Activated CD4-positive, CD25-positive, alpha-beta regulatory T cell treated with anti-CD3 and anti-CD28 coated beads, Interleukin-2, amount 50 U/mL, for 72 hours (primary cell): ENCODE measurements at regions not wholly inside any gene's neighbourhood (a gene's known extent, or its start where the extent isn't known, plus 50 kb on each side); places are given as distances from the start of the nearest gene placed in this dataset.

ENCODE experiments used
- DNase-seq: peaks from one replicate; pipeline ENCODE4 v3.0.0; 2021

DNA sequence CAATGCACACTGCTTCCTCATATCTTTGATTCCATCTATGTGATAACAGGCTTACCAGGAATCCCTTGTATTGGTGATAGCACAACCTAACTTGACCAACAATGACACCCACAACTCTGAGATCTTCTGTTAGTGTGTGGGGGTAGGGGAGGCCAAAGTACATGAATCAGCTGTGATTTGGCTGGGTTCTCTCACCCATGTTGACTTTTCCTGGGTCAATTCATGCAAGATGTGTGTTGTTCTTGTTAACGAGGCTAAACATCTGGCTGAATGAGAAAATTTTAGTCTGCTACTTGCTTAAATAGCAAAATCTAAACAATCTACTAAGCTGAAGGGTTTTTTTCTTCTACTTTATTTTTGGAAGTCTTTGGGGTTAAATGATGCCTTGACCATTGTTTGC lies 341.2 kb upstream of the SLC14A2 start:
- DNase-seq: no peak

- no peak for DNase-seq
These were observed 339.7 kb upstream of the SLC14A2 start for GRCh38 chr18:45275367-45276113.

- no peak for DNase-seq
These were observed 338.4 kb upstream of the SLC14A2 start for GRCh38 chr18:45276878-45277277.

DNA sequence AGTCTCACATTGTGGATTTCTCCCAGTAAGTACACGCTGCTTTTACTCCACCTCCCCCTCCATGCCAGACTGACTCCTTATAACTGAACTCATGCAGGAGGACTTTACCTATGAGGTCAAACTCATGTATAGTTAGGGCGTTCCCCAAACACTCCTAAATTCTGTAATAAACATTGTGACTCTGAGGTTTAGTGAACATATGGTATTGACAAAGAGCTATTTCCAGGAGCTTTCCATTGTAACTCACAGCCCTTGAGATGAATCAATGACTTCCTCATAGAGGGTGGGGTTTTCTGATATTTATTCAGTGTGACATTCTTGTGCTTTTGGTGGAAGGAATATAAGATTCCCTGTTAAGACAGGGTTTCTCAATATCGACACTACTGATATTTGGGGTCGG lies 337.4 kb upstream of the SLC14A2 start:
- no peak for DNase-seq

DNA sequence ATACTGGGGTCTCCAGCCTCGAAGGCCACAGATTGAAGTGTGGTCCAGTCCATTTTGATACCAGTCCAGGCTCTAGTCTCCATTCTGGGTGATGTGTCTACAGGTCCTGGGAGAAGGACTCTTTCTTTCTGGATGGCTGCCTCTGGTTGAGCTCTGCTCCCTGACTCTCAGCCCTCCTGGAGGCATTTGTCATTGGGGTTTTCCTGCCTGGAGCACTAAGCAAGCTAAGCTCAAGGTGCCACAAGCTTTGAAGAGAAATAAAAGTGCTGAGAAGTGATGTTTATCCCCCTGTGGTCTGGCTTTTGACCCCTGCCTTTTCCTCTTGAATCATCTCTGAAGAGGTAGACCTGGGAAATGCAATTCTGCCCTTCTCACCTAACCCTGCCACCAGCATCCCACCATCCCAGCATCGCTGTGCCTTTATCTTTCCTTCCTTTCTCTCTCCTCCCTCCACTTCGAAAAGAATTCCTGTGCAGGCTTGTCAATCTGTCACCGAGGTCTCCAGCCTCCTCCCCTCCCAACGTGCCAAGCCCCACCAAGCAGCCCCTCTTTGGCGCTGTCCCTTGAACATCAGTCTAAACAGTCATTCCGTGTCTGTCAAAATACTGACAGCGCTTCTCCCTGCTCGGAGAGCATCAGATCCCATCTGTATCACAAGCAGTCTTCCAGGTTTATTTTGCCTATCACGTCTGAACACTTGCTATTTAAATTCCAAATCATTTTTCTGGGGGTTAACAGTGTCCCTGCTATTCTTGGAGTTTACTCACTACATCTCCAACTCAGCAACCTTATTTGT lies 334.6 kb upstream of the SLC14A2 start:
- no peak for DNase-seq

DNA sequence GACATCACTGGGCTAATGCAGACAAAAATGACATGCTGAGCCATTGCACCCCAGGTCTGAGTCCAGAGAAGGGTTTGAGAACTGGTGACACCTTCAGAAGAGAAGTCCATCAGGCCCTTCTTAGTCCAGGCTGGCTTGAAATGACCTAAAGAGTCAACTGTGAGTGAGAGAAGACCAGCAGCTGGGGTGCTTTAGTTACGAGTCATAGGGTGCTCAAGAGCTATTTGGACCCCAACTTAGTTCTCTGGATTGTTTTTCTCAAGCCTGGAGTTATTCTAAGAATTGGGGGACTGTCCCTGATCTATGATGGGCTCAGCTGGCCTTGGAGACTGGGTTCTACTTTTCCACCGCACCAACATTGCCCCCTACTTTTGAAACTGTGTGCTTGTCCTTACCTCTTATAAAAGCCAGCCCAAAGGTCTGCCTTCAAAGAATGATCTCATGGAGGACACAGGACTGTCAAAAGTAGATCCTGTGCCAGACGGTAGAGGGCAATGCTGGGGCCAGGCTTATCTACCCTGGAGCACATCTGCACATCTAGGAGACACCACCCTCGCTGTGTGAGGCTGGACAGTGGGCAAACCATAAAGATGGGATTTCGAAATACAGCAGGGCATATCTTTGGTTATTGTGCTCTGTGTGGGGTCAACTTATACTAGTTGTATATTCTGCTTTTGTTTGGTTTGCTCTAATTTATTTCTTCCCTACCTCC lies 333.0 kb upstream of the SLC14A2 start:
- DNase-seq: no peak

DNA sequence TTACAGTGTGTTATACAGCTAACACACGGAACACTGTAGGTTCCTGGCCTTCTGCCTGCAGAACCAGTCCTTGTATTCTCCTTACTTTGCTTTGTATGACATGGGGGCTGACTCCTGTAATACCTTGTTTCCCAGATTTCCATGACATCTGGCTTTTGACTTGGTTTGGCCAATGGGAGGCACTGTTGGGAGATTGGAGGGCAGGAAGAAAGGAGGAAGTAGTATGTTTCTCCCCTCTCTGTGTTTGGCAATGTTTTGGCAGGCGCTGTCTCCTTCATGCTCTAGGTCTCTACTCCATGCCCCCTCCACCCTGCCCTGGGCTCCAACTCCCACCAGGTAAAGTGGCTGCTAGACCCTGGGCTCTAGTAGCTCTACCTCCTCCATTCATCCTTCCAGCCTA lies 331.1 kb upstream of the SLC14A2 start:
- DNase-seq: no peak

GRCh38 chr18:45284851-45285250 lies 330.4 kb upstream of the SLC14A2 start:
- no peak for DNase-seq

GRCh38 chr18:45285251-45285650 lies 330.0 kb upstream of the SLC14A2 start:
- DNase-seq: no peak

GRCh38 chr18:45286431-45286830 lies 328.8 kb upstream of the SLC14A2 start:
- DNase-seq: no peak

DNA sequence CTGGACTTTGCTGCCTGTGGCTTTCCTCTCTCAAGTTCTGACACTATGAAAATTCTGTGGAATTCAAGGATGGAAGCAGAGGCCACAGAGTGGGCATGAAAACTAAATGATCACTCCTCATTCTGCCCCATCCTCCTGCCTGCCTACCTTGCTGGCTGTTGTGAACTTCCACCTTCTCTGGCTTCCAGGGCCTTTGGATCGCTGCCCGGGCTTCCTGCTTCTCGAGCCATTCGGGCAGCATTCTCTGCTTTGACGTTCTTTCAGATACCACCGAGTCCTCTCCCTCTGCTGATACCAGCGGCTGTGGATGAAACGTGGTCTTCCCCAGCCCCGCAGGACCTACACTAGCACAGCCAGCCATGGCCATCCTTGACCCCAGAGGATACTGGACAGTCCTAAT lies 327.7 kb upstream of the SLC14A2 start:
- DNase-seq: no peak

DNA sequence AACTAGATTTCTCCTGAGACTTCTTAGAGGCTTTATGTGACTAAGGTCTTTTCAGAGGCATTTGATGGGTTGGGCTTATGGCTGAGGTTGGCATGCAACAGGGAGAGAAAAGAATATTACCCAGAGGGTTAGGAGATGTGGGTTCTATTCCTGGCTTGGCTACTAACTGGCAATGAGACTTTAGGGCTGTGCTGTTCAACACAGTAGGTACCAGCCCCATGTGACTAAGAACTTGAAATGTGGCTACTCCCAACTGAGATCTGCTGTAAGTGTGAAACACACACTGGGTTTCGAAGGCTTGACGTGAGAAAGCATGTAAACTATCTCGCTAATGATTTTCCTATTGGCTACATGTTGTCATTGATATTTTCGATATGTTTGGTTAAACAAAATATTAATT lies 324.9 kb upstream of the SLC14A2 start:
- no peak for DNase-seq

DNA sequence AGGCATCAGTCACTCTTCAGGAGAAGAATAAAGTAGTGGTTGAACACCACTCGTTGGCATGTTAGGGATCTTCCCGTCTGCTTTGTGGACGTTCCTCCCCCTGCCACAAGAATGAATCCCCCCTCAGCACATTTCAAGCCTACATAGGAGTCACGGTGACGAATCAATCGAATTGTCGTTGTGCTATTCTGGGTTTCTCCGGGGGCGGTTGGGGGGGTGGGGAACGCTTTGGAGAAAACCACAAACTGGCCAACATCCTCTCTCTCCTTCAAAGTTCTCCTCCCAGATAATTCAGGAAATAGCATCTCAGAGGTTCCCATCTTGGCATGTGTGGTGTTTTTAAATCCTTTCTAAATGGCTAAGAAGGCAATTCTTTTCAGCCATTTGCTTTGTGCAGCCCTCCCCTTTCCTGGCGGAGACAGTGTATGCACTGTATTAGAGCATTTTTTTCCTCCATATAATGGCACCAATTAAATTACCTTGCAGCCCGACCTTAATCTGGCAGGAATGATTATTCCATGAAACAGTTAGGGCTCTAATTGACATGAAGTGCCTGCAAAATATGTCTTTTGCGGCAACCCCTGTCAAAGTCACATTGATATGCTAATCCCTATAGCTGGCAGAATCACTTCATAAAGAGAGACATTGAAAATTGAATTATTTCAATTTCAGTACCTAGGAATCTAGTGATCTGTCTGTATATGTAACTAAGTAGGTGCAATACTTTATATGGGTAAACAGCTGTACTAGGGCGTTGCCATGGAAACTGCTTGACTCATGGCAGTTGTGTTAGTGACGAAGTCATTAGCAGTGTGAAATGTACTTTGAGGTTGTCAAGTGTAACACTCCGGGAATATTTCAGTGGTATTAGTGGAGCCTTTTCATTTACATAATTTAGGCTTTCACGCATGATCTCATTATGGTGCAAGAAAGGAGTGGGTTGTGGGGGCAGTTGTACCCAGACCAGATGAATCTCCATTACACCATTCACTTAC lies 323.4 kb upstream of the SLC14A2 start:
- DNase-seq: no peak

GRCh38 chr18:45295388-45295787 lies 319.9 kb upstream of the SLC14A2 start:
- DNase-seq: no peak

DNA sequence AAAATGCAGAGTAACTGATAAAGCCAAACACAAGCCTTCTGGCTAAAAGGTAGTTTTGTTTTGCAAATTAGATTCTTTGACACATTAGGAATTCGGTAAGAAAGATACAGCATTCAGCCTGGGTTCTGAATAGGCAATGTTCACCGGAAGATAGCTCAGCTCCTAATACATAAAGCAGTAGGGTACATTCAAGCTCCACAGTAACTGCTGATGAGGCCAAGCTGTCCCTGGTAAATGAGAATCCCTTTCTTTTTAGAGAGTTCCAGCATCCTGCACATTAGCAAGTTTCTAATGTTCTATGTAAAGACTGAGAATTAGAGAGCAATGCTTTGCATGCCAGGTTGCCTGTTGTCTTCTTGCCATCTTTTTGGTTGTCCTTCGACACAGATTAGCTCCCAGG lies 316.3 kb upstream of the SLC14A2 start:
- DNase-seq: no peak

- DNase-seq: no peak
These were observed 312.2 kb upstream of the SLC14A2 start for GRCh38 chr18:45303026-45303425.

- no peak for DNase-seq
These were observed 310.7 kb upstream of the SLC14A2 start for GRCh38 chr18:45304558-45304957.

- DNase-seq: no peak
These were observed 302.6 kb upstream of the SLC14A2 start for GRCh38 chr18:45312555-45313126.

GRCh38 chr18:45316127-45316526 lies 299.1 kb upstream of the SLC14A2 start:
- no peak for DNase-seq

GRCh38 chr18:45317948-45318640 lies 297.2 kb upstream of the SLC14A2 start:
- no peak for DNase-seq

- no peak for DNase-seq
These were observed 294.6 kb upstream of the SLC14A2 start for GRCh38 chr18:45320724-45321123.

GRCh38 chr18:45321520-45321919 lies 293.8 kb upstream of the SLC14A2 start:
- DNase-seq: no peak
